ENCODE measurements at regions not wholly inside any gene's neighbourhood (a gene's known extent, or its start where the extent isn't known, plus 50 kb on each side); places are given as distances from the start of the nearest gene placed in this dataset.

GRCh38 chr1:222387007-222387814, 160.7 kb downstream of the HHIPL2 start:
- Histone ChIP-seq H3K27ac (no peak overlapping the region), H3K27me3 (no peaks in the 10 kb centered on the region), H3K9me3 (no peaks in the 10 kb centered on the region), H3K4me1 (no peaks in the 10 kb centered on the region), H3K4me3 (no peak overlapping the region), H3K36me3 (no peaks in the 10 kb centered on the region)
- intact Hi-C loops (cut with DNase I; ENCODE audit: low total_unique reads), result no loop called here
- DNase-seq, result no peak
- TF ChIP-seq POLR2A (IDR thresholded peaks at IDR 0.05) (no peak), CTCF (IDR thresholded peaks at IDR 0.05) (no peak)

GRCh38 chr1:222385955-222386354, 161.9 kb downstream of the HHIPL2 start:
- no peak overlapping the region for H3K27ac ChIP-seq
- DNase-seq, result no peak

GRCh38 chr1:222385262-222385661, 162.6 kb downstream of the HHIPL2 start:
- H3K36me3 ChIP-seq, result no peaks in the 10 kb centered on the region
- H3K4me3 ChIP-seq, result no peak overlapping the region
- DNase-seq, result no peak
- H3K27ac ChIP-seq, result no peak overlapping the region
- H3K27me3 ChIP-seq, result no peaks in the 10 kb centered on the region
- H3K9me3 ChIP-seq, result no peaks in the 10 kb centered on the region
- no peak for TF ChIP-seq CTCF (IDR thresholded peaks at IDR 0.05)
- no peak for TF ChIP-seq POLR2A (IDR thresholded peaks at IDR 0.05)
- intact Hi-C loops (cut with DNase I; ENCODE audit: low total_unique reads), result no loop called here
- H3K4me1 ChIP-seq, result no peaks in the 10 kb centered on the region

More at GRCh38 chr1:222385955-222386354, 161.9 kb downstream of the HHIPL2 start:
- Histone ChIP-seq H3K36me3 (no peaks in the 10 kb centered on the region), H3K27me3 (no peaks in the 10 kb centered on the region), H3K4me3 (no peak overlapping the region), H3K9me3 (no peaks in the 10 kb centered on the region), H3K4me1 (no peaks in the 10 kb centered on the region)
- no peak for TF ChIP-seq CTCF (IDR thresholded peaks at IDR 0.05)
- no peak for TF ChIP-seq POLR2A (IDR thresholded peaks at IDR 0.05)
- intact Hi-C loops (cut with DNase I; ENCODE audit: low total_unique reads), result no loop called here

DNA sequence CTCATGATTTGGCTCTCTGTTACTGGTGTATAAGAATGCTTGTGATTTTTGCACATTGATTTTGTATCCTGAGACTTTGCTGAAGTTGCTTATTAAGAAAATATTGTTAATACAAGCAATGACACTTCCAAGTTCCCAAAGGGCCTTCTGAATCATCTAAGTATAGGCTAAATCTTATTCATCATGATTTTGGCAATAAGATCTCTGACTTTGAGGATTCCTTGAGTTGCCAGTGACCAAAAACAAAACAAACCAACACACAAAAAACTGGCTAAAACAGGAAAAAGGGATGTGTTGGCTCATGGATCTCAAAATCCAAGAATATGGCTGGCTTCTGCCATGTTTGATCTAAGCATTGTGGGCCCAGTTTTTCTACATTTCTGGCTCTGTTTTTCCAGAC, 163.4 kb downstream of the HHIPL2 start:
- Histone ChIP-seq H3K27me3 (no peaks in the 10 kb centered on the region), H3K4me1 (no peaks in the 10 kb centered on the region), H3K27ac (no peak overlapping the region), H3K4me3 (no peak overlapping the region), H3K36me3 (no peaks in the 10 kb centered on the region), H3K9me3 (no peaks in the 10 kb centered on the region)
- intact Hi-C loops (cut with DNase I; ENCODE audit: low total_unique reads), result no loop called here
- no peak for DNase-seq
- TF ChIP-seq CTCF (IDR thresholded peaks at IDR 0.05), result no peak
- TF ChIP-seq POLR2A (IDR thresholded peaks at IDR 0.05), result no peak

GRCh38 chr1:222382171-222382570, 165.7 kb downstream of the HHIPL2 start:
- DNase-seq, result no peak
- no peaks in the 10 kb centered on the region for H3K36me3 ChIP-seq
- no peaks in the 10 kb centered on the region for H3K9me3 ChIP-seq
- no peaks in the 10 kb centered on the region for H3K4me1 ChIP-seq
- no peak overlapping the region for H3K4me3 ChIP-seq
- TF ChIP-seq CTCF (IDR thresholded peaks at IDR 0.05), result no peak
- no peak for TF ChIP-seq POLR2A (IDR thresholded peaks at IDR 0.05)
- no peak overlapping the region for H3K27ac ChIP-seq
- H3K27me3 ChIP-seq, result no peaks in the 10 kb centered on the region
- intact Hi-C loops (cut with DNase I; ENCODE audit: low total_unique reads), result no loop called here

Measured in uterus (tissue), 3 donors.